OCI-LY1 (cell line): ENCODE measurements at regions not wholly inside any gene's neighbourhood (a gene's known extent, or its start where the extent isn't known, plus 50 kb on each side); places are given as distances from the start of the nearest gene placed in this dataset.

Source experiments
- EZH2 ChIP-seq: fragments of 200-600 bp; sonication (generic), shearing (Covaris generic); IDR thresholded peaks from 2 replicates; pipeline ENCODE4 v1.8.0; 2017; ENCODE audit warnings: borderline replicate concordance, mixed run types, mild to moderate bottlenecking, antibody characterized with exemption, low read length, moderate library complexity, mixed read lengths
- TF ChIP-seq, protein P1 (sequence below): fragments of 200-600 bp; sonication (generic), shearing (Covaris generic); IDR thresholded peaks from 2 replicates; pipeline ENCODE4 v1.5.1; 2017; ENCODE audit warnings: mild to moderate bottlenecking, antibody characterized with exemption, low read length, moderate library complexity, mixed read lengths

DNA sequence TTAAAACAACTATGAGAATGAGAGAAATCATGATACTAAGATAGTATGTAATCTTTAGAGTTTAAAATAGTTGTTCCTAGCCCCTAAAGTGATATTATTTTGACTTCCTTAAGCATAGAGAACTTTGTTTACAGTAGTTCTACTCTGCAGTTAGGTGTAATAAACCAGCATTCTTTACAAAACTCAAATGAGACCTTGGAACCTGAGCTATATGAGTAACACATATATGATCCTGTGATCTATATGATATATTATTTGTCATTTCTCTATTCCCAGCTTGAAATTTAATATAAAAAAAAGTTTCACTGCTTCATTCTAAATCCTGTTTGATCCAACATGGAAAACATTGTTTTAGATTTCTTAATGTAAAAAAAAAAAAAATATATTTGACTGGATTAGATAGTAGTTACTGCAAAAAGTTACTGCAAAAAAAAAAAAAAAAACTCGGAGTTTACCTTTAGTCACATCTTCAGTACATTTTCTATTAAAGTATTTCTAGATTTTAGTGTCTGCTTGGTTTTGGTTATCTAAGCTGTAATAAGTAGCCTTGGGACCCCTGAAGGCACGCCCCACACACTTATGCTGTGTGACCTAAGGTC, 463.8 kb downstream of the USP25 start:
- TF ChIP-seq, protein P1, sequence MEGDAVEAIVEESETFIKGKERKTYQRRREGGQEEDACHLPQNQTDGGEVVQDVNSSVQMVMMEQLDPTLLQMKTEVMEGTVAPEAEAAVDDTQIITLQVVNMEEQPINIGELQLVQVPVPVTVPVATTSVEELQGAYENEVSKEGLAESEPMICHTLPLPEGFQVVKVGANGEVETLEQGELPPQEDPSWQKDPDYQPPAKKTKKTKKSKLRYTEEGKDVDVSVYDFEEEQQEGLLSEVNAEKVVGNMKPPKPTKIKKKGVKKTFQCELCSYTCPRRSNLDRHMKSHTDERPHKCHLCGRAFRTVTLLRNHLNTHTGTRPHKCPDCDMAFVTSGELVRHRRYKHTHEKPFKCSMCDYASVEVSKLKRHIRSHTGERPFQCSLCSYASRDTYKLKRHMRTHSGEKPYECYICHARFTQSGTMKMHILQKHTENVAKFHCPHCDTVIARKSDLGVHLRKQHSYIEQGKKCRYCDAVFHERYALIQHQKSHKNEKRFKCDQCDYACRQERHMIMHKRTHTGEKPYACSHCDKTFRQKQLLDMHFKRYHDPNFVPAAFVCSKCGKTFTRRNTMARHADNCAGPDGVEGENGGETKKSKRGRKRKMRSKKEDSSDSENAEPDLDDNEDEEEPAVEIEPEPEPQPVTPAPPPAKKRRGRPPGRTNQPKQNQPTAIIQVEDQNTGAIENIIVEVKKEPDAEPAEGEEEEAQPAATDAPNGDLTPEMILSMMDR, result no peak
- no peak for TF ChIP-seq EZH2
